NCI-H345 treated with DMSO at 0.1 percent for 48 hours (cell line): ENCODE measurements at regions not wholly inside any gene's neighbourhood (a gene's known extent, or its start where the extent isn't known, plus 50 kb on each side); places are given as distances from the start of the nearest gene placed in this dataset.

ENCODE experiments used
- DNase-seq: peaks from one replicate; lab custom pipeline; 2025; ENCODE audit not compliant: unreplicated experiment; lab: John Stamatoyannopoulos, UW

DNA sequence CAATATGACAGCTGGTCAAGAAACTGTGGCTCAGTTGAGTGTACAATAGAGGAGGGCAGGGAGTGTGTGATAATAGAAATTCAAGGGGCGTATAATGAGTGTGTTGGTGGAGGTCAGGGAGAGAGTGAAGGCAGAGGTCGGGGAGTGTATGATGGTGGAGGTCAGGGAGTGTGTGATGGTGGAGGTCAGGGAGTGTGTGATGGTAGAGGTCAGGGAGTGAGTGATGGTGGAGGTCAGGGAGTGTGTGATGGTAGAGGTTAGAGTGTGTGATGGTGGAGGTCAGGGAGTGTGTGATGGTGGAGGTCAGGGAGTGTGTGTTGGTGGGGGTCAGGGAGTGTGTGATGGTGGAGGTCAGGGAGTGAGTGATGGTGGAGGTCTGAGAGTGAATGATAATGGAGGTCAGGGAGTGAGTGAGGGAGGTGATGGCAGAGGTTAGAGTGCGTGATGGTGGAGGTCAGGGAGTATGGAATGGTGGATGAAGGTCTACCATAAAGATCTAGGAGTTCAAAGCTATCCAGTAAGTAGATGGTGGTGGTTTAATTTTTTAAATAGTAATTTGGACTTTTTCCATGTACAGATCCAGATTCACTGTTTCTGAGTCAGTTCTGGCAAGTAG is 57.7 kb upstream of the TNS3 start:
- no peak for DNase-seq

- DNase-seq: no peak
Measured at GRCh38 chr7:47638679-47639315, 56.9 kb upstream of the TNS3 start.

GRCh38 chr7:47636433-47637175 is 54.7 kb upstream of the TNS3 start:
- DNase-seq: no peak

- DNase-seq: no peak
Measured at GRCh38 chr7:47636081-47636432, 54.1 kb upstream of the TNS3 start.

GRCh38 chr7:47635091-47636080 is 53.5 kb upstream of the TNS3 start:
- peak; percentile 86 for DNase-seq

GRCh38 chr7:47634273-47634672 is 52.4 kb upstream of the TNS3 start:
- DNase-seq: no peak

DNA sequence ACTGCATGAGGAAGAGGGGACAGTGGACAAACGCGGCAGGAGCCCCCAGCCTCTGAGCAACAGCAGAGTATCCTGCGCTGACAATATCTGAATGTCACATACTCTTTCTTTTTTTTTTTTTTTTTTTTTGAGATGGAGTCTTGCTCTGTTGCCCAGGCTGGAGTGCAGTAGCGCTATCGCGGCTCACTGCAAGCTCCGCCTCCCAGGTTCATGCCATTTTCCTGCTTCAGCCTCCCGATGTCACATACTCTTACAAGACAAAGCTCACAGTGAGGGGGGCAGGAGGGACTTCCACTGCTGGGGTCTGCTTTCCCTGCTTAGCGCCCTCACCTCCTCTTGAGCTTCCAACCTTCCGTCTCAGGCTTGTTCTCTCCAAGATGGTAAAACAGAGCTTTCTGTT is 51.2 kb upstream of the TNS3 start:
- DNase-seq: no peak
